K562 (cell line): ENCODE measurements at regions not wholly inside any gene's neighbourhood (a gene's known extent, or its start where the extent isn't known, plus 50 kb on each side); places are given as distances from the start of the nearest gene placed in this dataset.

Source experiments
- ATAC-seq: fragments of 200-7000 bp; cut with Tn5 transposase; 3 replicates; pipeline ENCODE4 v1.9.1; 2020; ENCODE audit warnings: moderate library complexity
- BruUV-seq: library from RNA; stranded (reverse); fragments of 400-500 nt; replicated peaks from 2 replicates; lab custom pipeline; 2021; lab: Mats Ljungman, UMichigan
- CTCF ChIA-PET: fragments of 300-600 bp; formaldehyde crosslinking; extraction: SDS; loops from one replicate; lab custom pipeline; 2021; ENCODE audit warnings: low intra/inter-chr PET ratio; lab: Yijun Ruan, JAX
- POLR2A ChIA-PET: fragments of 300-600, 350-650 bp; sonication (Branson Sonifier 250); formaldehyde crosslinking; extraction: SDS; loops from one replicate; lab custom pipeline; 2021; ENCODE audit warnings: antibody characterized with exemption, inconsistent platforms; lab: Yijun Ruan, JAX
- DNase-seq, 4 experiments: peaks; one replicate each; pipeline versions ENCODE4 v3.0.0 to v3.0.0-alpha.2; 2011 to 2018; ENCODE audit warnings: low spot score in 3 of 4, mixed read lengths in 3 of 4; ENCODE audit errors: extremely low read depth in 1 of 4
- FAIRE-seq: peaks from 2 replicates; lab custom pipeline; 2011; peaks lifted over from hg19 to GRCh38; lab: Jason Lieb, UNC
- H2AFZ ChIP-seq: 2 replicates; pipeline ENCODE4 v1.6.0; 2011; ENCODE audit warnings: low read depth, low read length, control low read depth, inconsistent platforms
- H3K27ac ChIP-seq: fragments of 200-600 bp; 3 replicates; pipeline ENCODE4 v1.8.0; 2011; ENCODE audit warnings: low read depth, mild to moderate bottlenecking, control low read depth, inconsistent platforms, low read length, moderate library complexity, mixed read lengths; ENCODE audit errors: extremely low read depth
- H3K27me3 ChIP-seq, 2 experiments: fragments of 300-600 bp in 1 of 2; 2 replicates in 1 of 2; 3 replicates in 1 of 2; pipeline versions ENCODE4 v1.6.0 to v1.8.0; 2011; ENCODE audit warnings: inconsistent platforms in 2 of 2, low read length in 2 of 2, mild to moderate bottlenecking in 1 of 2, mixed read lengths in 1 of 2, moderate library complexity in 1 of 2; ENCODE audit not compliant: control insufficient read depth in 2 of 2, insufficient read depth in 2 of 2
- H3K36me3 ChIP-seq: fragments of 300-600 bp; 3 replicates; pipeline ENCODE4 v1.8.0; 2011; ENCODE audit warnings: mild to moderate bottlenecking, low read length, inconsistent platforms; ENCODE audit not compliant: control insufficient read depth, insufficient read depth
- H3K4me1 ChIP-seq, 2 experiments: fragments of 200-600 bp in 1 of 2; replicated peaks in 1 of 2; 2 replicates in 1 of 2; 3 replicates in 1 of 2; pipeline versions ENCODE4 v1.5.1 to v1.8.0; 2011; ENCODE audit warnings: inconsistent platforms in 2 of 2, low read length in 2 of 2, mild to moderate bottlenecking in 1 of 2, mixed read lengths in 1 of 2, moderate library complexity in 1 of 2; ENCODE audit not compliant: control insufficient read depth in 2 of 2, insufficient read depth in 2 of 2
- H3K4me2 ChIP-seq: 2 replicates; pipeline ENCODE4 v1.6.1; 2011; ENCODE audit warnings: low read length, control low read depth, inconsistent platforms, mixed read lengths; ENCODE audit not compliant: insufficient read depth
- H3K4me3 ChIP-seq: fragments of 200-600 bp; sonication (generic), shearing (Covaris generic); 2 replicates; pipeline ENCODE4 v1.5.1; 2016; ENCODE audit warnings: control low read depth, inconsistent platforms
- H3K79me2 ChIP-seq: fragments of 200-600 bp; 3 replicates; pipeline ENCODE4 v1.8.0; 2011; ENCODE audit warnings: low read length, inconsistent platforms; ENCODE audit not compliant: control insufficient read depth, insufficient read depth
- H3K9ac ChIP-seq, 2 experiments: 2 replicates each; pipeline versions ENCODE4 v1.6.0 to v1.6.1; 2011; ENCODE audit warnings: low read depth in 2 of 2, low read length in 2 of 2, control low read depth in 1 of 2, inconsistent platforms in 1 of 2, mild to moderate bottlenecking in 1 of 2, mixed read lengths in 1 of 2; ENCODE audit not compliant: insufficient read depth in 1 of 2
- H3K9me1 ChIP-seq: one replicate; pipeline ENCODE4 v1.6.0; 2011; ENCODE audit warnings: inconsistent platforms, mild to moderate bottlenecking, low read length, moderate library complexity; ENCODE audit not compliant: control insufficient read depth, insufficient read depth
- H3K9me3 ChIP-seq: replicated peaks from 2 replicates; pipeline ENCODE4 v1.5.1; 2011; ENCODE audit warnings: low read depth, low read length, inconsistent platforms; ENCODE audit not compliant: control insufficient read depth, insufficient read depth
- H4K20me1 ChIP-seq: replicated peaks from 2 replicates; pipeline ENCODE4 v1.6.1; 2011; ENCODE audit warnings: low read length, inconsistent platforms, mixed read lengths; ENCODE audit not compliant: control insufficient read depth, insufficient read depth
- BCL6 ChIP-seq: fragments of 250-450 bp; sonication (Bioruptor Pico); IDR thresholded peaks from 2 replicates; pipeline ENCODE4 v1.4.0; 2020
- BCOR ChIP-seq: fragments of 450-650 bp; IDR thresholded peaks from 2 replicates; pipeline ENCODE4 v1.6.1; 2016
- MAFG ChIP-seq: fragments of 450-650 bp; conservative IDR thresholded peaks from 2 replicates; pipeline ENCODE4 v1.6.1; 2016; ENCODE audit warnings: missing genetic modification characterization, missing compliant biosample characterization
- MED1 ChIP-seq: sonication (generic); formaldehyde crosslinking; IDR thresholded peaks from 2 replicates; pipeline ENCODE4 v1.8.1; 2023; ENCODE audit warnings: missing genetic modification reagents, borderline replicate concordance
- NFATC3 ChIP-seq: fragments of 450-650 bp; IDR thresholded peaks from 2 replicates; pipeline ENCODE4 v1.6.1; 2017; ENCODE audit warnings: mild to moderate bottlenecking
- NFE2L1 ChIP-seq: fragments of 450-650 bp; IDR thresholded peaks from 2 replicates; pipeline ENCODE4 v1.6.1; 2016; ENCODE audit warnings: missing genetic modification characterization, low read depth, mild to moderate bottlenecking, missing compliant biosample characterization, moderate library complexity, borderline replicate concordance
- NR1H2 ChIP-seq: sonication (generic); formaldehyde crosslinking; IDR thresholded peaks from 2 replicates; pipeline ENCODE4 v1.4.0; 2020; ENCODE audit warnings: mild to moderate bottlenecking, missing genetic modification reagents
- PHB ChIP-seq: fragments of 250-450 bp; sonication (Bioruptor Pico); IDR thresholded peaks from 2 replicates; pipeline ENCODE4 v1.5.0; 2021
- PHF21A ChIP-seq: fragments of 450-650 bp; IDR thresholded peaks from 2 replicates; pipeline ENCODE4 v1.6.1; 2017; ENCODE audit warnings: low read depth, borderline replicate concordance
- POLR2B ChIP-seq: fragments of 450-650 bp; IDR thresholded peaks from 2 replicates; pipeline ENCODE4 v1.6.1; 2018; ENCODE audit warnings: low read depth; ENCODE audit not compliant: partially characterized antibody
- PURB ChIP-seq: sonication (generic); formaldehyde crosslinking; IDR thresholded peaks from 2 replicates; pipeline ENCODE4 v1.9.0; 2021; ENCODE audit warnings: low read depth, mild to moderate bottlenecking, missing genetic modification reagents
- RFX7 ChIP-seq: fragments of 250-450 bp; sonication (Bioruptor Pico); IDR thresholded peaks from 2 replicates; pipeline ENCODE4 v1.5.1; 2021; ENCODE audit warnings: mild to moderate bottlenecking
- TOE1 ChIP-seq, 2 experiments: fragments of 450-650 bp in 1 of 2; sonication (generic) in 1 of 2; formaldehyde crosslinking in 1 of 2; IDR thresholded peaks; 2 replicates each; pipeline versions ENCODE4 v1.7.1 to v1.8.0; 2016 to 2022; ENCODE audit warnings: borderline replicate concordance in 2 of 2, mild to moderate bottlenecking in 2 of 2, antibody characterized with exemption in 1 of 2, inconsistent platforms in 1 of 2, low read depth in 1 of 2, missing genetic modification reagents in 1 of 2, moderate library complexity in 1 of 2
- ZNF134 ChIP-seq: fragments of 250-450 bp; sonication (Bioruptor Pico); conservative IDR thresholded peaks from 2 replicates; pipeline ENCODE4 v1.4.0; 2020
- ZNF184 ChIP-seq: sonication (generic); formaldehyde crosslinking; IDR thresholded peaks from 2 replicates; pipeline ENCODE4 v1.5.0; 2020; ENCODE audit warnings: missing genetic modification reagents
- ZNF699 ChIP-seq: fragments of 250-450 bp; sonication (Bioruptor Pico); IDR thresholded peaks from 2 replicates; pipeline ENCODE4 v1.8.0; 2021; ENCODE audit warnings: mild to moderate bottlenecking, moderate library complexity; ENCODE audit not compliant: insufficient replicate concordance
- WGBS: fragments of 100-300 bp; shearing (Covaris generic); methylation state at CpG from one replicate; pipeline ENCODE4 v1.1.6; 2016; ENCODE audit warnings: low coverage, mixed read lengths; ENCODE audit not compliant: insufficient coverage; ENCODE audit errors: missing lambda C conversion rate; 5-methylcytosine and 5-hydroxymethylcytosine counted together
- in situ Hi-C: fragments of 300-500 bp; cut with MboI; formaldehyde crosslinking; loops from 4 replicates; pipeline ENCODE4 v1.15.0; 2018; ENCODE audit warnings: inconsistent platforms, mixed read lengths
- intact Hi-C: fragments of 100-400 bp; cut with micrococcal nuclease; formaldehyde crosslinking; loops from 2 replicates; pipeline ENCODE4 v1.14.2; 2022
- TF ChIP-seq, protein P1 (sequence below): sonication (generic); formaldehyde crosslinking; IDR thresholded peaks from 2 replicates; pipeline ENCODE4 v1.9.0; 2022; ENCODE audit warnings: mild to moderate bottlenecking, missing genetic modification reagents
- TF ChIP-seq, protein P2 (sequence below): fragments of 250-450 bp; sonication (Bioruptor Pico); IDR thresholded peaks from 2 replicates; pipeline ENCODE4 v1.9.0; 2021; ENCODE audit warnings: mild to moderate bottlenecking, inconsistent platforms
- TF ChIP-seq, protein P3 (sequence below), 2 experiments: fragments of 450-650 bp; conservative IDR thresholded peaks; 2 replicates each; pipeline ENCODE4 v1.6.1; 2017; ENCODE audit warnings: mild to moderate bottlenecking in 2 of 2, moderate library complexity in 2 of 2

DNA sequence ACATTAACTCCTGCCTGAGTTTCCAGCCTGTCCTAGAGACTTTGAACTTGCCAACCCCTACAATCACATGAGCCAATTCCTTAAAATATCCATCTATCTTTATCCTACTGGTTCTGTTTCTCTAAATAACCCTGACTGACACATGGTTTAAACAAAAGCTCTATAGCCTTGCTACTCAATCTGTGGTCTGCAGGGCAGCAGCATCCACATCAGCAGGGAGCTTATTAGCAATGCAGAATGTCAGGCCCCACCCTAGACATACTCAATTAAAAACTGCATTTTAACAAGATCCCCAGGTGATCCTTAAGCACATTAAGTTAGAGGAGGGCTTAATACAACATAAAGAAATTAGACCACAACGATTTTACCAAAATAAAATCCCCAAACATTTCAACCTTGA, 108.3 kb upstream of the CPSF6 start (continued):
- no peak for TF ChIP-seq TOE1 (IDR thresholded peaks at IDR 0.05; ENCODE audit: borderline replicate concordance)
- TF ChIP-seq TOE1 (CRISPR knock-in tag; IDR thresholded peaks at IDR 0.05; ENCODE audit: borderline replicate concordance, low read depth) = no peak
- TF ChIP-seq ZNF134 (CRISPR knock-in tag) = no peak
- TF ChIP-seq NFATC3 = no peak
- no peak for TF ChIP-seq BCOR
- TF ChIP-seq MAFG (tag) = no peak
- no peak for TF ChIP-seq PURB (CRISPR knock-in tag)
- no peak for TF ChIP-seq RFX7 (CRISPR knock-in tag)
- no peak for TF ChIP-seq NR1H2

DNA sequence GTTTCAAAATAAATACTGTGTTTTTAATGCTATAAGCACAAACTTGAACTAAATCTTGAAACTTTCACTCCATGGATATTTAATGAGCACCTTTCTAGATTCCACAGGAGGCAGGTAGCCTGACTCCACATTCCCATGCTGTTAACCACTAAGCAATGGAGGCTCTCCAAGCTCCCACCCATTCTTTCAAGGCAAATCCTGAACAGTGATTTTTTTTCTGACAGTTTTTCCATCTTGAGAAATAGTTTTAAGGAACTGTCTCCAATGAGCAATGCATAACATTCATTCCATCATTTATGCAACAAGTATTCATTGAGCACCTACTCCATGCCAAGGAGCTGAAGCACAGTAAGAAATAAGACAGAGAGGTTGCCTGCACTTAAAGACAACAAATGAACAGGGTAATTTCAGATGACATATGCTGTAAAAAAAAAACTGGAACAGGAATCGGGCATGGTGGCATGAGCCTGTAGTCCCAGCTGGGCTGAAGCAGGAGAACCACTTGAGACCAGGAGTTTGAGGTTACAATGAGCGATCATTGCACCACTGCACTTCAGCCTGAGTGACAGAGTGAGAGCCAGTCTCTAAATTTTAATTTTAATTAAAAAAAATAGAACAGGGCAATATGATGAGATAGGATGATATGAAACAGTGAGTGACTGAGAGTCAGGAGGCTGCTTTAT, 102.3 kb upstream of the CPSF6 start:
- Histone ChIP-seq H3K79me2 (no peaks in the 10 kb centered on the region), H3K4me1 (no peaks in the 10 kb centered on the region), H3K9ac (no peak overlapping the region), H3K9me3 (no peaks in the 10 kb centered on the region), H3K27me3 (peaks cover 2 to 10% of the 10 kb centered on the region in 2 experiments; a peak in 3 of 5 replicates), H4K20me1 (no peaks in the 10 kb centered on the region), H3K36me3 (no peaks in the 10 kb centered on the region), H3K9me1 (no peaks in the 10 kb centered on the region), H2AFZ (no peak overlapping the region), H3K4me2 (no peak overlapping the region), H3K4me3 (no peak overlapping the region), H3K27ac (no peak overlapping the region)
- ATAC-seq = no peak
- FAIRE-seq = no peak
- DNase-seq = no peak
- in situ Hi-C loops = no loop called here
- no TSS peak for BruUV-seq
- 2% methylated on average over 2 of the region's 2 CpGs for WGBS
- CTCF ChIA-PET = no interaction called here
- intact Hi-C loops = no loop called here
- POLR2A ChIA-PET = no interaction called here
- TF ChIP-seq BCL6 (CRISPR knock-in tag) = no peak
- no peak for TF ChIP-seq NFE2L1
- no peak for TF ChIP-seq PHF21A
- TF ChIP-seq ZNF699 (CRISPR knock-in tag) = no peak
- TF ChIP-seq, protein P1, sequence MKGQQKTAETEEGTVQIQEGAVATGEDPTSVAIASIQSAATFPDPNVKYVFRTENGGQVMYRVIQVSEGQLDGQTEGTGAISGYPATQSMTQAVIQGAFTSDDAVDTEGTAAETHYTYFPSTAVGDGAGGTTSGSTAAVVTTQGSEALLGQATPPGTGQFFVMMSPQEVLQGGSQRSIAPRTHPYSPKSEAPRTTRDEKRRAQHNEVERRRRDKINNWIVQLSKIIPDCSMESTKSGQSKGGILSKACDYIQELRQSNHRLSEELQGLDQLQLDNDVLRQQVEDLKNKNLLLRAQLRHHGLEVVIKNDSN (CRISPR knock-in tag) = no peak
- no peak for TF ChIP-seq MED1 (CRISPR knock-in tag)
- TF ChIP-seq, protein P2, sequence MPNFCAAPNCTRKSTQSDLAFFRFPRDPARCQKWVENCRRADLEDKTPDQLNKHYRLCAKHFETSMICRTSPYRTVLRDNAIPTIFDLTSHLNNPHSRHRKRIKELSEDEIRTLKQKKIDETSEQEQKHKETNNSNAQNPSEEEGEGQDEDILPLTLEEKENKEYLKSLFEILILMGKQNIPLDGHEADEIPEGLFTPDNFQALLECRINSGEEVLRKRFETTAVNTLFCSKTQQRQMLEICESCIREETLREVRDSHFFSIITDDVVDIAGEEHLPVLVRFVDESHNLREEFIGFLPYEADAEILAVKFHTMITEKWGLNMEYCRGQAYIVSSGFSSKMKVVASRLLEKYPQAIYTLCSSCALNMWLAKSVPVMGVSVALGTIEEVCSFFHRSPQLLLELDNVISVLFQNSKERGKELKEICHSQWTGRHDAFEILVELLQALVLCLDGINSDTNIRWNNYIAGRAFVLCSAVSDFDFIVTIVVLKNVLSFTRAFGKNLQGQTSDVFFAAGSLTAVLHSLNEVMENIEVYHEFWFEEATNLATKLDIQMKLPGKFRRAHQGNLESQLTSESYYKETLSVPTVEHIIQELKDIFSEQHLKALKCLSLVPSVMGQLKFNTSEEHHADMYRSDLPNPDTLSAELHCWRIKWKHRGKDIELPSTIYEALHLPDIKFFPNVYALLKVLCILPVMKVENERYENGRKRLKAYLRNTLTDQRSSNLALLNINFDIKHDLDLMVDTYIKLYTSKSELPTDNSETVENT = no peak
- no peak for TF ChIP-seq ZNF184 (CRISPR knock-in tag)
- no peak for TF ChIP-seq PHB
- TF ChIP-seq POLR2B = no peak
- TF ChIP-seq, protein P3, sequence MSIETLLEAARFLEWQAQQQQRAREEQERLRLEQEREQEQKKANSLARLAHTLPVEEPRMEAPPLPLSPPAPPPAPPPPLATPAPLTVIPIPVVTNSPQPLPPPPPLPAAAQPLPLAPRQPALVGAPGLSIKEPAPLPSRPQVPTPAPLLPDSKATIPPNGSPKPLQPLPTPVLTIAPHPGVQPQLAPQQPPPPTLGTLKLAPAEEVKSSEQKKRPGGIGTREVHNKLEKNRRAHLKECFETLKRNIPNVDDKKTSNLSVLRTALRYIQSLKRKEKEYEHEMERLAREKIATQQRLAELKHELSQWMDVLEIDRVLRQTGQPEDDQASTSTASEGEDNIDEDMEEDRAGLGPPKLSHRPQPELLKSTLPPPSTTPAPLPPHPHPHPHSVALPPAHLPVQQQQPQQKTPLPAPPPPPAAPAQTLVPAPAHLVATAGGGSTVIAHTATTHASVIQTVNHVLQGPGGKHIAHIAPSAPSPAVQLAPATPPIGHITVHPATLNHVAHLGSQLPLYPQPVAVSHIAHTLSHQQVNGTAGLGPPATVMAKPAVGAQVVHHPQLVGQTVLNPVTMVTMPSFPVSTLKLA (conservative IDR thresholded peaks at IDR 0.05) = no peak
